ENCODE measurements at regions not wholly inside any gene's neighbourhood (a gene's known extent, or its start where the extent isn't known, plus 50 kb on each side); places are given as distances from the start of the nearest gene placed in this dataset.
"Not testable (repeated sequence)": the region's sequence is repeated elsewhere in the genome, so short reads cannot be mapped to it uniquely, and the experiment has no call there.

DNA sequence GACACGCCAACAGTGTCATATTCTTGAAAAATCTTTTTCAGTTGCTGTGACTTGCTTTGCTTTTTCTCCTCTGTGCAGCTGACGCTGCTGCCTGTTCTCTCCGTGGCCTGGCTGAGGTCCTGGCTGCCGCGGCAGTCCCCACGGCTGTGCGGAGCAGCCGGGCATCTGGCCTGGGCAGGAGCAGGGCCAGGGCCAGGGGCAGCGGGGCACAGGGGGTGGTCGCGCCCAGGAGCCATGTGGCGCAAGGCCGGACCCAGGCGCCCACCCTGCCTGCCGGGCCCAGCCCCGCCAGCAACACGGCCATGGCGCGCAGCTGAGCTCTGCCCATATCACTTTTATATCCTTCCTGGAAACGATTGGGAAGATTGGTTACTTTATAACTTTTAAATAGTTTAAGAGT, 109.4 kb upstream of the ACBD5 start:
- peaks cover 68% of the 10 kb centered on the region for H3K27me3 Mint-ChIP-seq (ENCODE audit: insufficient read depth, unreplicated experiment)
- no peaks in the 10 kb centered on the region for H3K9me3 Mint-ChIP-seq (ENCODE audit: unreplicated experiment)
- H3K36me3 Mint-ChIP-seq (ENCODE audit: insufficient read depth, unreplicated experiment): no peaks in the 10 kb centered on the region
- TF ChIP-seq, protein P1, sequence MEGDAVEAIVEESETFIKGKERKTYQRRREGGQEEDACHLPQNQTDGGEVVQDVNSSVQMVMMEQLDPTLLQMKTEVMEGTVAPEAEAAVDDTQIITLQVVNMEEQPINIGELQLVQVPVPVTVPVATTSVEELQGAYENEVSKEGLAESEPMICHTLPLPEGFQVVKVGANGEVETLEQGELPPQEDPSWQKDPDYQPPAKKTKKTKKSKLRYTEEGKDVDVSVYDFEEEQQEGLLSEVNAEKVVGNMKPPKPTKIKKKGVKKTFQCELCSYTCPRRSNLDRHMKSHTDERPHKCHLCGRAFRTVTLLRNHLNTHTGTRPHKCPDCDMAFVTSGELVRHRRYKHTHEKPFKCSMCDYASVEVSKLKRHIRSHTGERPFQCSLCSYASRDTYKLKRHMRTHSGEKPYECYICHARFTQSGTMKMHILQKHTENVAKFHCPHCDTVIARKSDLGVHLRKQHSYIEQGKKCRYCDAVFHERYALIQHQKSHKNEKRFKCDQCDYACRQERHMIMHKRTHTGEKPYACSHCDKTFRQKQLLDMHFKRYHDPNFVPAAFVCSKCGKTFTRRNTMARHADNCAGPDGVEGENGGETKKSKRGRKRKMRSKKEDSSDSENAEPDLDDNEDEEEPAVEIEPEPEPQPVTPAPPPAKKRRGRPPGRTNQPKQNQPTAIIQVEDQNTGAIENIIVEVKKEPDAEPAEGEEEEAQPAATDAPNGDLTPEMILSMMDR (IDR thresholded peaks at IDR 0.05; ENCODE audit: unreplicated experiment): no peak
- H3K4me3 Mint-ChIP-seq (ENCODE audit: unreplicated experiment): no peak overlapping the region
- POLR2A ChIA-PET: no interaction called here
- no peak for DNase-seq (ENCODE audit: unreplicated experiment)
- peaks cover 11% of the 10 kb centered on the region for H3K4me1 Mint-ChIP-seq (ENCODE audit: insufficient read depth, unreplicated experiment)
- CTCF ChIA-PET: no interaction called here
- intact Hi-C loops (cut with micrococcal nuclease): no loop called here
- no TSS peak for BruUV-seq (replicated peaks)
- H3K27ac Mint-ChIP-seq (ENCODE audit: low read depth, unreplicated experiment): no peak overlapping the region

DNA sequence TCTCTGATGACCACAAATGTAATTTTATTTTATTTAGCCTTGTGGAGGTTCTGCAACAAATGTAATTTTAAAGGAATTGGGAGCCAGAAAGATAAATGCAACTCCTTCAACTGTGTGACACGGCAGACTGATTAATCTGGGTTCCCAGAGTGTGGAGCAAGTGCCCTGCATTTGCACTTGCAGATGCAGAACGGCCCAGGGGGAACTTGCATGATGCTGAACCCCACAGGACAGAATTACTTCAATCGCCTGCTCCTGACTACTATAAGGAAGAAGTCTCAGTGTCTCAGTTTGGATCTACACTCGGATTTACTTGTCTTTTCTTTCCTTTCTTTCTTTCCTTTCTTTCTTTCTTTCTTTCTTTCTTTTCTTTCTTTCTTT, 107.2 kb upstream of the ACBD5 start:
- H3K4me3 Mint-ChIP-seq (ENCODE audit: unreplicated experiment); H3K27ac Mint-ChIP-seq (ENCODE audit: low read depth, unreplicated experiment); intact Hi-C loops (cut with micrococcal nuclease); CTCF ChIA-PET; DNase-seq (ENCODE audit: unreplicated experiment); POLR2A ChIA-PET; H3K9me3 Mint-ChIP-seq (ENCODE audit: unreplicated experiment); H3K36me3 Mint-ChIP-seq (ENCODE audit: insufficient read depth, unreplicated experiment); BruUV-seq (replicated peaks): not testable (repeated sequence)
- Mint-ChIP-seq H3K4me1 (ENCODE audit: insufficient read depth, unreplicated experiment) (peaks cover 11% of the 10 kb centered on the region), H3K27me3 (ENCODE audit: insufficient read depth, unreplicated experiment) (peaks cover 79% of the 10 kb centered on the region)

DNA sequence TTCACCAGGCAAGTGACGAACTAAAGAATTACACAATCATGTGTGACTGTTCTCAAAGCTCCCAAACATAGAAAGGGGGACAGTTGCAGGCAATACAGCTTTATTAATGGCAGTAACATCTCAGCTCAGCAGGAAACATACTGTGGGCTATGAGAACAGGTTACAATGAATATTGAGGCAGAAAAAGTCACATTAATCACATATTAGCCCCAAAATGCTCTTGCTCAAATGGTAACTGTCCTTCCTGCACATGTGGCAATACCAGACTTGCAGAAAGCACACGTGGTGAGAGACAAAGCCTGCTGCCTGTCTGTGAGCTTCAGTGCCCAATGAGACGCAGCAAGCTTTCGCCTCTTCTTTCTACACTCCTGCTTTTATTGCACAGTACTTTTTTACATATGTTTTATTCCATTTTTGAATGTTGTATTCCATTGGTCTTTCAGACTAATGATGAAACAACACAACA, 104.9 kb upstream of the ACBD5 start:
- BruUV-seq (replicated peaks): no TSS peak
- CTCF ChIA-PET: interaction anchor here (1.2 kb wide), 1 partner anchor 14 kb away, joined by 3 read pairs; no protein-coding TSS in a partner anchor
- POLR2A ChIA-PET: no interaction called here
- no peaks in the 10 kb centered on the region for H3K36me3 Mint-ChIP-seq (ENCODE audit: insufficient read depth, unreplicated experiment)
- no peak overlapping the region for H3K4me3 Mint-ChIP-seq (ENCODE audit: unreplicated experiment)
- TF ChIP-seq, protein P1 (IDR thresholded peaks at IDR 0.05; ENCODE audit: unreplicated experiment): no peak
- peaks cover 55% of the 10 kb centered on the region for H3K27me3 Mint-ChIP-seq (ENCODE audit: insufficient read depth, unreplicated experiment)
- H3K27ac Mint-ChIP-seq (ENCODE audit: low read depth, unreplicated experiment): no peak overlapping the region
- intact Hi-C loops (cut with micrococcal nuclease): no loop called here
- no peaks in the 10 kb centered on the region for H3K9me3 Mint-ChIP-seq (ENCODE audit: unreplicated experiment)
- peaks cover 11% of the 10 kb centered on the region for H3K4me1 Mint-ChIP-seq (ENCODE audit: insufficient read depth, unreplicated experiment)
- DNase-seq (ENCODE audit: unreplicated experiment): no peak

DNA sequence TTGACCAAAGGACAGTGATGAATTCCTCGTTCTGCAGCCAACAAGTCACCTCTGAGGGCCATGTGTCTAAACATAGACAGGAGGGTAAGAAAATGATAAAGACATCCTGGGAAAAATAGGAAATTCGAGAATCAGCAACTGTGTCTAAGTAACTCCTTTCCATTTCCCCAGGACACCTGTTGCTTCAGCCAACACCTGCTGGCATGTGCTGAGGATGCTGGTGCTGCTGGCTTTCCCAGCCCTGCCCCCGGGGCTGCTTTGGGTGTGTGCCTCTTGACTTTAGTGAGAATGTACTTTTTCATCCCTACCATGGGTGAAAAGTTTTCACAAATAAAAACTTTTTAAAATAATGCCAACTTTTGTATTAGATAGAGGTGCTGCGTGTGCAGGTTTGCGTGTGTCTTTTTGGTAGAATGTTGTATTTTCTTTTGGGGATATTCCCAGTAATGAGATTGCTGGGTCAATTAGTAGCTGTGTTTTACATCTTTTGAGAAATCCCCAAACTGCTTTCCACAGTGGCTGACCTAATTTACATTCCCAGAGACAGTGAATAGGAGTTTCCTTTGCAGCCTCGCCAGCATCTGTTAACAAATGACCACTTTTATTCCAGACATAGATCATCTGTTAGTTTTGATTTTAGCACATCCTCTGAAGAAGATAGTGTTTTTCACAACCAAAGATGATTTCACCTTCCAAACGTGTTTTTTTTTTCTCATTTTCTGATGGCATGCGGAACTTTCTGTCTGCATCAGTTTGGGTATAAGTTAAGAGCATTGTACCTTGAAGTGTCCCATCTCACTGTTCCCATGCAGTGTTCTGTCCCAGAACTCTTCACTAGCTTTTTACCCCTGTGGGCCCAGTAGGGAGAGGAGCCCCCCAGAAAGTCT, 104.2 kb upstream of the ACBD5 start:
- Mint-ChIP-seq H3K4me1 (ENCODE audit: insufficient read depth, unreplicated experiment) (peaks cover 11% of the 10 kb centered on the region), H3K27ac (ENCODE audit: low read depth, unreplicated experiment) (no peak overlapping the region), H3K36me3 (ENCODE audit: insufficient read depth, unreplicated experiment) (no peaks in the 10 kb centered on the region), H3K27me3 (ENCODE audit: insufficient read depth, unreplicated experiment) (peaks cover 53% of the 10 kb centered on the region), H3K4me3 (ENCODE audit: unreplicated experiment) (no peak overlapping the region), H3K9me3 (ENCODE audit: unreplicated experiment) (no peaks in the 10 kb centered on the region)
- ChIA-PET POLR2A (no interaction called here), CTCF (interaction anchor here (0.7 to 1.2 kb wide), 2 partner anchors 15 to 26 kb away, joined by 3 to 4 read pairs; no protein-coding TSS in a partner anchor)
- TF ChIP-seq, protein P1 (IDR thresholded peaks at IDR 0.05; ENCODE audit: unreplicated experiment): no peak
- DNase-seq (ENCODE audit: unreplicated experiment): no peak
- BruUV-seq (replicated peaks): no TSS peak
- intact Hi-C loops (cut with micrococcal nuclease): no loop called here
